AG09309 (cell line): ENCODE measurements at regions not wholly inside any gene's neighbourhood (a gene's known extent, or its start where the extent isn't known, plus 50 kb on each side); places are given as distances from the start of the nearest gene placed in this dataset.

Experiments
- DNase-seq: peaks from one replicate; pipeline ENCODE4 v3.0.0-alpha.2; 2010; ENCODE audit warnings: low read depth
- H3K4me3 ChIP-seq: 2 replicates; pipeline ENCODE4 v1.5.1; 2011; ENCODE audit warnings: mild to moderate bottlenecking, low read depth, low read length, moderate library complexity; ENCODE audit not compliant: control insufficient read depth
- CTCF ChIP-seq: IDR thresholded peaks from 2 replicates; pipeline ENCODE4 v1.5.1; 2011; ENCODE audit warnings: mild to moderate bottlenecking, low read depth, low read length, inconsistent platforms; ENCODE audit not compliant: insufficient read depth, control insufficient read depth; ENCODE audit errors: missing control alignments

- H3K4me3 ChIP-seq, result no peak overlapping the region
- no peak for TF ChIP-seq CTCF
- no peak for DNase-seq
Measured at GRCh38 chr16:22736791-22737190, 77.2 kb upstream of the HS3ST2 start.

GRCh38 chr16:22739077-22739476 lies 74.9 kb upstream of the HS3ST2 start:
- H3K4me3 ChIP-seq, result no peak overlapping the region
- no peak for TF ChIP-seq CTCF
- no peak for DNase-seq

- DNase-seq, result no peak
- TF ChIP-seq CTCF, result no peak
- H3K4me3 ChIP-seq, result no peak overlapping the region
Measured at GRCh38 chr16:22743401-22743800, 70.6 kb upstream of the HS3ST2 start.

- no peak for DNase-seq
- TF ChIP-seq CTCF, result no peak
- H3K4me3 ChIP-seq, result no peak overlapping the region
Measured at GRCh38 chr16:22751104-22751667, 62.8 kb upstream of the HS3ST2 start.

GRCh38 chr16:22751685-22752084 lies 62.3 kb upstream of the HS3ST2 start:
- DNase-seq, result no peak
- TF ChIP-seq CTCF, result no peak
- H3K4me3 ChIP-seq, result no peak overlapping the region

GRCh38 chr16:22753451-22753850 lies 60.5 kb upstream of the HS3ST2 start:
- H3K4me3 ChIP-seq, result no peak overlapping the region
- no peak for TF ChIP-seq CTCF
- DNase-seq, result no peak

GRCh38 chr16:22754577-22754976 lies 59.4 kb upstream of the HS3ST2 start:
- no peak overlapping the region for H3K4me3 ChIP-seq
- no peak for DNase-seq
- TF ChIP-seq CTCF, result no peak
